IMR-90 (cell line): ENCODE measurements at regions not wholly inside any gene's neighbourhood (a gene's known extent, or its start where the extent isn't known, plus 50 kb on each side); places are given as distances from the start of the nearest gene placed in this dataset.

Experiments used
- ATAC-seq: fragments of 200-7000 bp; cut with Tn5 transposase; 2 replicates; pipeline ENCODE4 v1.9.1; 2020; ENCODE audit warnings: low read depth, mild to moderate bottlenecking, moderate library complexity
- BruUV-seq: library from RNA; stranded (reverse); fragments of 400-500 nt; replicated peaks from 2 replicates; lab custom pipeline; 2021; lab: Mats Ljungman, UMichigan
- CTCF ChIA-PET: fragments of 300-600 bp; formaldehyde crosslinking; extraction: SDS; loops from one replicate; lab custom pipeline; 2021; ENCODE audit warnings: antibody characterized with exemption; lab: Yijun Ruan, JAX
- POLR2A ChIA-PET: fragments of 300-600 bp; sonication (Branson Sonifier 250); formaldehyde crosslinking; loops from one replicate; lab custom pipeline; 2022; ENCODE audit warnings: antibody characterized with exemption; ENCODE audit not compliant: unreplicated experiment; lab: Charles Lee
- DNase-seq: peaks from one replicate; pipeline ENCODE4 v3.0.0; 2013
- H2AFZ ChIP-seq: replicated peaks from 2 replicates; pipeline ENCODE3; 2013; ENCODE audit warnings: low read length, mild to moderate bottlenecking; ENCODE audit not compliant: poor library complexity
- H2AK5ac ChIP-seq: 2 replicates; pipeline ENCODE4 v1.6.1; 2013; ENCODE audit warnings: low read depth, low read length, inconsistent platforms
- H2AK9ac ChIP-seq: replicated peaks from 2 replicates; pipeline ENCODE3; 2013; ENCODE audit warnings: mild to moderate bottlenecking, low read depth, low read length, moderate library complexity; ENCODE audit not compliant: poor library complexity
- H2BK120ac ChIP-seq: 2 replicates; pipeline ENCODE4 v1.6.1; 2013; ENCODE audit warnings: low read depth, low read length, inconsistent platforms
- H2BK15ac ChIP-seq: 3 replicates; pipeline ENCODE4 v1.6.1; 2013; ENCODE audit warnings: low read depth, low read length, inconsistent platforms
- H2BK20ac ChIP-seq: 2 replicates; pipeline ENCODE4 v1.6.1; 2013; ENCODE audit warnings: low read depth, mild to moderate bottlenecking, inconsistent platforms, low read length, moderate library complexity
- H2BK5ac ChIP-seq: 2 replicates; pipeline ENCODE4 v1.6.1; 2013; ENCODE audit warnings: mild to moderate bottlenecking, low read depth, low read length, inconsistent platforms; ENCODE audit not compliant: poor library complexity, severe bottlenecking
- H3K14ac ChIP-seq: replicated peaks from 2 replicates; pipeline ENCODE4 v1.6.1; 2013; ENCODE audit warnings: low read depth, low read length, inconsistent platforms
- H3K18ac ChIP-seq: 2 replicates; pipeline ENCODE4 v1.6.1; 2013; ENCODE audit warnings: low read depth, low read length, control low read depth
- H3K23ac ChIP-seq: 2 replicates; pipeline ENCODE4 v1.6.1; 2013; ENCODE audit warnings: low read depth, low read length, inconsistent platforms
- H3K27ac ChIP-seq: 2 replicates; pipeline ENCODE4 v1.5.1; 2013; ENCODE audit warnings: mild to moderate bottlenecking, control low read depth, low read length; ENCODE audit not compliant: insufficient read depth
- H3K27me3 ChIP-seq: 2 replicates; pipeline ENCODE4 v1.6.1; 2013; ENCODE audit warnings: low read length; ENCODE audit not compliant: control insufficient read depth, insufficient read depth
- H3K36me3 ChIP-seq: 2 replicates; pipeline ENCODE4 v1.6.1; 2013; ENCODE audit warnings: low read length, mixed read lengths; ENCODE audit not compliant: control insufficient read depth, insufficient read depth
- H3K4ac ChIP-seq: 2 replicates; pipeline ENCODE4 v1.6.1; 2013; ENCODE audit warnings: low read depth, low read length, inconsistent platforms
- H3K4me1 ChIP-seq: 2 replicates; pipeline ENCODE4 v1.6.1; 2013; ENCODE audit warnings: low read length, mixed read lengths; ENCODE audit not compliant: control insufficient read depth, insufficient read depth
- H3K4me2 ChIP-seq: 2 replicates; pipeline ENCODE4 v1.6.1; 2013; ENCODE audit warnings: low read depth, mild to moderate bottlenecking, control low read depth, low read length, moderate library complexity
- H3K4me3 ChIP-seq: 2 replicates; pipeline ENCODE4 v1.5.1; 2013; ENCODE audit warnings: low read depth, mild to moderate bottlenecking, control low read depth, low read length, moderate library complexity; ENCODE audit not compliant: insufficient read depth
- H3K56ac ChIP-seq: 2 replicates; pipeline ENCODE4 v1.6.1; 2013; ENCODE audit warnings: low read length, inconsistent platforms; ENCODE audit not compliant: insufficient read depth; ENCODE audit errors: extremely low read depth
- H3K79me1 ChIP-seq, 2 experiments: 2 replicates each; pipeline ENCODE4 v1.6.1; 2013; ENCODE audit warnings: low read length in 2 of 2, inconsistent platforms in 1 of 2, low read depth in 1 of 2
- H3K9ac ChIP-seq: 2 replicates; pipeline ENCODE4 v1.6.1; 2013; ENCODE audit warnings: low read depth, low read length, control low read depth
- H3K9me1 ChIP-seq: 2 replicates; pipeline ENCODE4 v1.6.1; 2013; ENCODE audit warnings: low read length, inconsistent platforms; ENCODE audit not compliant: insufficient read depth
- H3K9me3 ChIP-seq: 2 replicates; pipeline ENCODE4 v1.6.1; 2013; ENCODE audit warnings: low read length; ENCODE audit not compliant: control insufficient read depth, insufficient read depth
- H4K20me1 ChIP-seq: 2 replicates; pipeline ENCODE4 v1.6.1; 2013; ENCODE audit warnings: low read length, inconsistent platforms; ENCODE audit not compliant: insufficient read depth
- H4K5ac ChIP-seq: 2 replicates; pipeline ENCODE4 v1.6.1; 2013; ENCODE audit warnings: mild to moderate bottlenecking, low read depth, low read length, control low read depth
- H4K8ac ChIP-seq, 2 experiments: 2 replicates each; pipeline ENCODE4 v1.6.1; 2013; ENCODE audit warnings: low read depth in 2 of 2, low read length in 2 of 2, control low read depth in 1 of 2, inconsistent platforms in 1 of 2
- H4K91ac ChIP-seq: 2 replicates; pipeline ENCODE4 v1.6.1; 2013; ENCODE audit warnings: low read depth, low read length, inconsistent platforms; ENCODE audit not compliant: insufficient read depth
- BHLHE40 ChIP-seq: fragments of 150-350 bp; IDR thresholded peaks from 2 replicates; pipeline ENCODE4 v1.6.1; 2016; ENCODE audit warnings: mild to moderate bottlenecking, low read depth, low read length
- FOS ChIP-seq: fragments of 150-350 bp; IDR thresholded peaks from 2 replicates; pipeline ENCODE4 v1.6.1; 2016; ENCODE audit warnings: low read depth, low read length
- POLR2A ChIP-seq: IDR thresholded peaks from 2 replicates; pipeline ENCODE4 v1.6.1; 2012; ENCODE audit warnings: mild to moderate bottlenecking, low read depth, low read length
- RAD21 ChIP-seq: IDR thresholded peaks from 2 replicates; pipeline ENCODE4 v1.6.1; 2012; ENCODE audit warnings: low read length, improper control_type of control experiment
- RCOR1 ChIP-seq: IDR thresholded peaks from 2 replicates; pipeline ENCODE4 v1.6.1; 2012; ENCODE audit warnings: mild to moderate bottlenecking, low read length, improper control_type of control experiment; ENCODE audit not compliant: insufficient replicate concordance
- RFX5 ChIP-seq: IDR thresholded peaks from 2 replicates; pipeline ENCODE4 v1.8.0; 2012; ENCODE audit warnings: low read depth, mild to moderate bottlenecking, low read length, moderate library complexity
- WGBS, 2 experiments: methylation state at CpG; one replicate each; pipeline versions ENCODE4 v1.1.5 to v1.1.7; 2013; ENCODE audit warnings: missing lambda C conversion rate in 2 of 2; ENCODE audit not compliant: insufficient read length in 1 of 2; ENCODE audit errors: extremely low coverage in 2 of 2; 5-methylcytosine and 5-hydroxymethylcytosine counted together
- dilution Hi-C: fragments of 300-500 bp; cut with HindIII; formaldehyde crosslinking; loops from one replicate; pipeline ENCODE4 v1.14.3; 2018; ENCODE audit warnings: low sequenced_read_pairs; ENCODE audit not compliant: unreplicated experiment
- in situ Hi-C: fragments of 300-500 bp; cut with MboI; formaldehyde crosslinking; loops from 3 replicates; pipeline ENCODE4 v1.14.3; 2019; ENCODE audit warnings: low sequenced_read_pairs, inconsistent platforms, mixed read lengths
- intact Hi-C: fragments of 100-400 bp; cut with micrococcal nuclease; formaldehyde crosslinking; loops from 2 replicates; pipeline ENCODE4 v1.10.0; 2022

GRCh38 chr2:226337941-226338600 is 461.5 kb downstream of the IRS1 start (continued):
- TF ChIP-seq RCOR1 = no peak

DNA sequence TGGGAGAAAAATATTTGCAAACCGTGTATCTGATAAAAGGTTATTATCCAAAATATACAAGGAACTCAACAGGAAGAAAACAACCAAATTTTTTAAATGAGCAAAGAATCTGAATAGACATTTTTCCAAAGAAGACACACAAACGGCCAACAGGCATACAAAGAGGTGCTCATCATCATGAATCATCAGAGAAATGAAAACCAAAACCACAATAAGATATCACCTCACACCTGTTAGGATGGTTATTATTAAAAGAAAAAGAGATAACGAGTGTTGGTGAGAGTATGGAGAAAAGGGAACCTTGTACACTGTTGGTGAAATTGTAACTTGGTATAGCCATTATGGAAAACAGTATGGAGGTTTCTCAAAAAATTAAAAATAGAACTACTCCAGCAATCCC is 463.3 kb downstream of the IRS1 start:
- ChIA-PET POLR2A (no interaction called here), CTCF (no interaction called here)
- no peak for DNase-seq
- ATAC-seq = no peak
- Histone ChIP-seq H3K4me2 (no peak overlapping the region), H2BK15ac (no peak overlapping the region; the same call in 2 of the 3 replicates), H4K5ac (no peak overlapping the region), H3K27ac (no peak overlapping the region), H3K18ac (no peak overlapping the region), H3K4me1 (peaks cover 2% of the 10 kb centered on the region), H3K9me1 (no peaks in the 10 kb centered on the region), H2BK5ac (no peak overlapping the region), H2AFZ (no peak overlapping the region), H2AK9ac (no peak overlapping the region), H3K4ac (no peak overlapping the region), H3K23ac (no peak overlapping the region), H2AK5ac (no peak overlapping the region), H4K91ac (no peak overlapping the region), H4K8ac (no peak overlapping the region), H3K36me3 (no peaks in the 10 kb centered on the region), H2BK120ac (no peak overlapping the region), H3K79me1 (no peaks in the 10 kb centered on the region), H3K4me3 (no peak overlapping the region), H3K27me3 (no peaks in the 10 kb centered on the region), H3K9me3 (no peaks in the 10 kb centered on the region), H3K14ac (no peak overlapping the region), H2BK20ac (no peak overlapping the region), H3K56ac (no peak overlapping the region), H4K20me1 (no peaks in the 10 kb centered on the region), H3K9ac (no peak overlapping the region)
- intact Hi-C loops (loop anchor here (10.0 kb wide), 2 partner anchors 451 to 459 kb away; partner anchors contain the start of gene IRS1), in situ Hi-C loops (no loop called here), dilution Hi-C loops (no loop called here)
- WGBS, 2 experiments = 0% methylated on average over 1 of the region's 3 CpGs; no CpG with 5 or more reads in 1 of the 2 experiments
- no TSS peak for BruUV-seq
- TF ChIP-seq BHLHE40 (no peak), RAD21 (no peak), FOS (no peak), RFX5 (no peak), POLR2A (no peak)
